ENCODE measurements at regions not wholly inside any gene's neighbourhood (a gene's known extent, or its start where the extent isn't known, plus 50 kb on each side); places are given as distances from the start of the nearest gene placed in this dataset.
A peak's percentile ranks its signal among the peaks of the same experiment; 100 is the strongest.

GRCh38 chr20:57092900-57093530, 173.4 kb downstream of the BMP7 start:
- H3K4me3 Mint-ChIP-seq (ENCODE audit: unreplicated experiment), result no peak overlapping the region
- TF ChIP-seq CTCF (IDR thresholded peaks at IDR 0.05; ENCODE audit: partially characterized antibody, unreplicated experiment), result no peak
- no peak for DNase-seq
- peaks cover 3% of the 10 kb centered on the region for H3K9me3 Mint-ChIP-seq (ENCODE audit: unreplicated experiment)
- H3K27ac Mint-ChIP-seq (ENCODE audit: unreplicated experiment), result no peak overlapping the region
- peaks cover 10% of the 10 kb centered on the region for H3K27me3 Mint-ChIP-seq (ENCODE audit: unreplicated experiment)
- peaks cover 14% of the 10 kb centered on the region for H3K4me1 Mint-ChIP-seq (ENCODE audit: low read depth, unreplicated experiment)
- no peaks in the 10 kb centered on the region for H3K36me3 Mint-ChIP-seq (ENCODE audit: unreplicated experiment)

DNA sequence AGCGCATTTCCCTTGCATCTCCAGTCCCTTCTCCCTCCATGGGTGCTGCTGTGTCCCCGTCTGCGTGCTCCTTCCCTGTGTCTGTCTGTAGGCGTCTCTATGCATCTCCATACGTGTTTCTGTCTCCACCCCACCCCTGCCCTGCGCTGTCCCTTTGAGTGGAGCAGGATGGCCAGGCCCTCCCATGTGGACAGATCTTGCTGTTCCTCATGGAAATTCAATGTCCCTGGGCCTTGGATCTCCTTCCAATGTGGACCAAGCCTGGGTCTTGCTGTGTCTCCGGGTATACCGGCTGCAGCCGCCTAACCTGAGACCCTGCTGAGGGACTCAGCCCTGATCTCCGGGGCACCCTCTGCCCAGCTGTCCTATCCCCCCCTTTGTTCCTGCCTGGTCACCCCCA, 172.7 kb downstream of the BMP7 start:
- Mint-ChIP-seq H3K4me3 (ENCODE audit: unreplicated experiment) (peak overlapping the region; percentile 45), H3K27me3 (ENCODE audit: unreplicated experiment) (peaks cover 10% of the 10 kb centered on the region), H3K4me1 (ENCODE audit: low read depth, unreplicated experiment) (peaks cover 14% of the 10 kb centered on the region), H3K27ac (ENCODE audit: unreplicated experiment) (no peak overlapping the region), H3K9me3 (ENCODE audit: unreplicated experiment) (peaks cover 6% of the 10 kb centered on the region), H3K36me3 (ENCODE audit: unreplicated experiment) (no peaks in the 10 kb centered on the region)
- no peak for TF ChIP-seq CTCF (IDR thresholded peaks at IDR 0.05; ENCODE audit: partially characterized antibody, unreplicated experiment)
- DNase-seq, result no peak

- no peak for DNase-seq
- no peak for TF ChIP-seq CTCF (IDR thresholded peaks at IDR 0.05; ENCODE audit: partially characterized antibody, unreplicated experiment)
- no peak overlapping the region for H3K4me3 Mint-ChIP-seq (ENCODE audit: unreplicated experiment)
- H3K9me3 Mint-ChIP-seq (ENCODE audit: unreplicated experiment), result peaks cover 6% of the 10 kb centered on the region
- no peaks in the 10 kb centered on the region for H3K36me3 Mint-ChIP-seq (ENCODE audit: unreplicated experiment)
- peaks cover 10% of the 10 kb centered on the region for H3K27me3 Mint-ChIP-seq (ENCODE audit: unreplicated experiment)
- peaks cover 14% of the 10 kb centered on the region for H3K4me1 Mint-ChIP-seq (ENCODE audit: low read depth, unreplicated experiment)
- no peak overlapping the region for H3K27ac Mint-ChIP-seq (ENCODE audit: unreplicated experiment)
These were observed 172.1 kb downstream of the BMP7 start for GRCh38 chr20:57094252-57094891.

DNA sequence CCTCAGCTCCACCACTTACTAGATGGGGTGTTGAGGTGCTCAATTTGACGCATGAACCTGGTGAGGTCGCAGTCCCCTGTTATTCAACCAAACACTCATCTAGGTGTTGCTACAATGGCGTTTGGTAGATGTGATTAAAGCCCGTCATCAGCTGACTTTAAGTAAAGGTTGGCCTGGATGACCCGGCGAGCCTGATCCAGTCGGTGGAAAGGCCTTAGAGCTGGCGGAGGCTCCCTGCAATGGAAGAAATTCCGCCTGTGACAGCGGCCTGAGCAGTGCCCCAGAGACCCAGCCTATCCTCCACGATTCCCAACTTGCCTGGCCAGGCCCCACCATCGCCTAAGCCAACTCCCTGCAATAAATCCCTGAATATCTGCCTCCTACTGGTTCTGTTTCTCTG, 171.4 kb downstream of the BMP7 start:
- Mint-ChIP-seq H3K4me3 (ENCODE audit: unreplicated experiment) (no peak overlapping the region), H3K36me3 (ENCODE audit: unreplicated experiment) (no peaks in the 10 kb centered on the region), H3K27ac (ENCODE audit: unreplicated experiment) (no peak overlapping the region), H3K27me3 (ENCODE audit: unreplicated experiment) (peaks cover 10% of the 10 kb centered on the region), H3K9me3 (ENCODE audit: unreplicated experiment) (peaks cover 6% of the 10 kb centered on the region), H3K4me1 (ENCODE audit: low read depth, unreplicated experiment) (peaks cover 14% of the 10 kb centered on the region)
- no peak for TF ChIP-seq CTCF (IDR thresholded peaks at IDR 0.05; ENCODE audit: partially characterized antibody, unreplicated experiment)
- no peak for DNase-seq

- TF ChIP-seq CTCF (IDR thresholded peaks at IDR 0.05; ENCODE audit: partially characterized antibody, unreplicated experiment), result no peak
- Mint-ChIP-seq H3K27me3 (ENCODE audit: unreplicated experiment) (peaks cover 7% of the 10 kb centered on the region), H3K36me3 (ENCODE audit: unreplicated experiment) (no peaks in the 10 kb centered on the region), H3K9me3 (ENCODE audit: unreplicated experiment) (peaks cover 6% of the 10 kb centered on the region), H3K4me1 (ENCODE audit: low read depth, unreplicated experiment) (peaks cover 14% of the 10 kb centered on the region), H3K27ac (ENCODE audit: unreplicated experiment) (no peak overlapping the region), H3K4me3 (ENCODE audit: unreplicated experiment) (no peak overlapping the region)
- DNase-seq, result no peak
These were observed 171.0 kb downstream of the BMP7 start for GRCh38 chr20:57095426-57095825.

Data from glutamatergic neuron (in vitro differentiated cells).